OCI-LY7 (cell line): ENCODE measurements at regions not wholly inside any gene's neighbourhood (a gene's known extent, or its start where the extent isn't known, plus 50 kb on each side); places are given as distances from the start of the nearest gene placed in this dataset.

Experiments used
- BruUV-seq: library from RNA; stranded (reverse); fragments of 400-500 nt; replicated peaks from 2 replicates; lab custom pipeline; 2021; lab: Mats Ljungman, UMichigan
- CTCF ChIA-PET: fragments of 300-600 bp; sonication (Branson Sonifier 250); formaldehyde crosslinking; loops from one replicate; lab custom pipeline; 2022; ENCODE audit warnings: antibody characterized with exemption; ENCODE audit not compliant: unreplicated experiment; lab: Charles Lee
- POLR2A ChIA-PET: fragments of 300-600 bp; sonication (Branson Sonifier 250); formaldehyde crosslinking; loops from one replicate; lab custom pipeline; 2022; ENCODE audit warnings: antibody characterized with exemption; lab: Charles Lee
- DNase-seq: peaks from one replicate; pipeline ENCODE4 v3.0.0-alpha.2; 2015; ENCODE audit warnings: low spot score
- H2AFZ ChIP-seq: fragments of 200-600 bp; sonication (generic), shearing (Covaris generic); 2 replicates; pipeline ENCODE4 v1.6.1; 2014; ENCODE audit warnings: mild to moderate bottlenecking, antibody characterized with exemption, low read length, moderate library complexity
- H3K27ac ChIP-seq: fragments of 200-600 bp; sonication (generic); 2 replicates; pipeline ENCODE4 v1.5.1; 2014; ENCODE audit warnings: mixed run types, low read depth, mild to moderate bottlenecking, moderate library complexity, low read length, inconsistent platforms; ENCODE audit not compliant: poor library complexity, severe bottlenecking
- H3K36me3 ChIP-seq: fragments of 200-600 bp; sonication (generic); 2 replicates; pipeline ENCODE4 v1.6.1; 2014; ENCODE audit warnings: mild to moderate bottlenecking, antibody characterized with exemption, low read length, moderate library complexity, mixed read lengths; ENCODE audit not compliant: insufficient read depth
- H3K4me1 ChIP-seq: fragments of 200-600 bp; sonication (generic); 2 replicates; pipeline ENCODE4 v1.5.1; 2014; ENCODE audit warnings: mild to moderate bottlenecking, low read length; ENCODE audit not compliant: insufficient read depth, poor library complexity, severe bottlenecking
- H3K4me2 ChIP-seq: fragments of 200-600 bp; sonication (generic); 2 replicates; pipeline ENCODE4 v1.6.1; 2014; ENCODE audit warnings: mild to moderate bottlenecking, low read length
- H3K4me3 ChIP-seq: fragments of 200-600 bp; sonication (generic); 2 replicates; pipeline ENCODE4 v1.5.1; 2014; ENCODE audit warnings: mild to moderate bottlenecking, low read depth, low read length; ENCODE audit not compliant: poor library complexity, severe bottlenecking
- H3K79me2 ChIP-seq: fragments of 200-600 bp; sonication (generic); 2 replicates; pipeline ENCODE4 v1.6.1; 2016; ENCODE audit warnings: low read depth, mild to moderate bottlenecking, low read length, moderate library complexity, mixed read lengths; ENCODE audit not compliant: insufficient read depth
- H3K9me2 ChIP-seq: fragments of 200-600 bp; sonication (generic); 2 replicates; pipeline ENCODE4 v1.6.1; 2016; ENCODE audit warnings: mild to moderate bottlenecking, low read length, mixed read lengths; ENCODE audit not compliant: insufficient read depth
- H3K9me3 ChIP-seq: fragments of 200-600 bp; sonication (generic); 2 replicates; pipeline ENCODE4 v1.6.1; 2014; ENCODE audit warnings: mild to moderate bottlenecking, mixed run types, low read length, mixed read lengths
- H4K20me1 ChIP-seq: fragments of 200-600 bp; sonication (generic); 2 replicates; pipeline ENCODE4 v1.6.1; 2014; ENCODE audit warnings: mild to moderate bottlenecking, antibody characterized with exemption, low read length, moderate library complexity, mixed read lengths; ENCODE audit not compliant: insufficient read depth
- EZH2phosphoT487 ChIP-seq: fragments of 200-600 bp; sonication (generic); IDR thresholded peaks from 2 replicates; pipeline ENCODE4 v1.6.1; 2018; ENCODE audit warnings: low read depth, borderline replicate concordance, mild to moderate bottlenecking, mixed run types, antibody characterized with exemption, low read length, moderate library complexity, mixed read lengths
- intact Hi-C: fragments of 100-400 bp; cut with micrococcal nuclease; formaldehyde crosslinking; loops from one replicate; pipeline ENCODE4 v1.10.0; 2022; ENCODE audit not compliant: unreplicated experiment
- TF ChIP-seq, protein P1 (sequence below): fragments of 200-600 bp; sonication (generic); conservative IDR thresholded peaks from 2 replicates; pipeline ENCODE4 v1.5.1; 2014; ENCODE audit warnings: mild to moderate bottlenecking, antibody characterized with exemption, low read length, moderate library complexity, mixed read lengths

DNA sequence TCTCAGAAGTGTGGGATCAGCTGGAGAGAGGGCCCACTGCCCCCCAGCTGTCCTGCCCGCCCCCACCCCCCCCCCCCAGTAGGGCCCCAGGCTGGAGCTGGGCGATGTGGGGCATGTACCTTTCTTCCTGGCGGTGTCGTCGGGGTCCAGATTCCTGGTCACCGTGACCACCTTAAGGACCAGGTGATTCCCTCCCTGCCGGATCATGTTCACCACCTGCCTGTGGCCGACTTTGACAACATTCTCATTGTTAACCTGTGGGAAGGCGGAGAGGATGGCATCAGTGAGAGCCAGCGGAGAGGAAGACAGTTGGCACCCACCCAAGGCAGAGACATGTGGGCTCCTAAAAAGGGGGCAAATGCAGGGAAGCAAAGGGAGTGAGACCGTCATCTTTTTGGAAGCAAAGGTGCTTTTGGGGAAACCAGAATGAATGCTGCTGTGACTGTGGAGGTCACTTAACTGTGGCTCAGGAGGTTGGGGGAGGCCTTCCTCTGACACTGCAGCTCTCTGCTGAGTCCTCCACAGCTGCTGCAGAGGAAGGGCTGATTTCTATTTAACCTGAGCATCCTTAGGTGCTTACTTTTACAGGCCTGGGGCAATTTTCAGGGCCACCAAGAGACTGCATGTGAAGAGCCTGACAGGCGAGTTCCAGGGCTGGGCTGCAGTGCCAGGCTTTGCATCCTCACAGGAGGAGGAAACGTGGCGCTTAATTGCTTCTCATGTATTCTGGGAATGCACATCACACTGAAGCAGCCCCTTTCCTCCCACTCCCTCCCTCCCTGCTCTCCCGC is 104.5 kb downstream of the CTTN start:
- no TSS peak for BruUV-seq
- Histone ChIP-seq H3K9me3 (no peaks in the 10 kb centered on the region), H3K27ac (no peak overlapping the region), H3K4me2 (no peak overlapping the region), H4K20me1 (no peaks in the 10 kb centered on the region), H3K36me3 (no peaks in the 10 kb centered on the region), H3K4me3 (no peak overlapping the region), H2AFZ (no peak overlapping the region), H3K9me2 (no peaks in the 10 kb centered on the region), H3K79me2 (no peaks in the 10 kb centered on the region), H3K4me1 (no peaks in the 10 kb centered on the region)
- no peak for TF ChIP-seq EZH2phosphoT487
- TF ChIP-seq, protein P1, sequence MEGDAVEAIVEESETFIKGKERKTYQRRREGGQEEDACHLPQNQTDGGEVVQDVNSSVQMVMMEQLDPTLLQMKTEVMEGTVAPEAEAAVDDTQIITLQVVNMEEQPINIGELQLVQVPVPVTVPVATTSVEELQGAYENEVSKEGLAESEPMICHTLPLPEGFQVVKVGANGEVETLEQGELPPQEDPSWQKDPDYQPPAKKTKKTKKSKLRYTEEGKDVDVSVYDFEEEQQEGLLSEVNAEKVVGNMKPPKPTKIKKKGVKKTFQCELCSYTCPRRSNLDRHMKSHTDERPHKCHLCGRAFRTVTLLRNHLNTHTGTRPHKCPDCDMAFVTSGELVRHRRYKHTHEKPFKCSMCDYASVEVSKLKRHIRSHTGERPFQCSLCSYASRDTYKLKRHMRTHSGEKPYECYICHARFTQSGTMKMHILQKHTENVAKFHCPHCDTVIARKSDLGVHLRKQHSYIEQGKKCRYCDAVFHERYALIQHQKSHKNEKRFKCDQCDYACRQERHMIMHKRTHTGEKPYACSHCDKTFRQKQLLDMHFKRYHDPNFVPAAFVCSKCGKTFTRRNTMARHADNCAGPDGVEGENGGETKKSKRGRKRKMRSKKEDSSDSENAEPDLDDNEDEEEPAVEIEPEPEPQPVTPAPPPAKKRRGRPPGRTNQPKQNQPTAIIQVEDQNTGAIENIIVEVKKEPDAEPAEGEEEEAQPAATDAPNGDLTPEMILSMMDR: no peak
- intact Hi-C loops: no loop called here
- ChIA-PET CTCF (no interaction called here), POLR2A (no interaction called here)
- no peak for DNase-seq

- CTCF ChIA-PET: no interaction called here
- no peak overlapping the region for H3K27ac ChIP-seq
- H3K4me1 ChIP-seq: no peaks in the 10 kb centered on the region
- H3K9me2 ChIP-seq: no peaks in the 10 kb centered on the region
- H3K4me3 ChIP-seq: no peak overlapping the region
- H2AFZ ChIP-seq: no peak overlapping the region
- intact Hi-C loops: no loop called here
- TF ChIP-seq, protein P1: peak; percentile 51
- TF ChIP-seq EZH2phosphoT487: no peak
- BruUV-seq: no TSS peak
- no peaks in the 10 kb centered on the region for H3K79me2 ChIP-seq
- H3K4me2 ChIP-seq: no peak overlapping the region
- H3K36me3 ChIP-seq: no peaks in the 10 kb centered on the region
- DNase-seq: no peak
- no peaks in the 10 kb centered on the region for H3K9me3 ChIP-seq
- POLR2A ChIA-PET: no interaction called here
- H4K20me1 ChIP-seq: no peaks in the 10 kb centered on the region
These were observed 105.3 kb downstream of the CTTN start for GRCh38 chr11:70503468-70504221.
